ENCODE measurements at regions not wholly inside any gene's neighbourhood (a gene's known extent, or its start where the extent isn't known, plus 50 kb on each side); places are given as distances from the start of the nearest gene placed in this dataset.

DNA sequence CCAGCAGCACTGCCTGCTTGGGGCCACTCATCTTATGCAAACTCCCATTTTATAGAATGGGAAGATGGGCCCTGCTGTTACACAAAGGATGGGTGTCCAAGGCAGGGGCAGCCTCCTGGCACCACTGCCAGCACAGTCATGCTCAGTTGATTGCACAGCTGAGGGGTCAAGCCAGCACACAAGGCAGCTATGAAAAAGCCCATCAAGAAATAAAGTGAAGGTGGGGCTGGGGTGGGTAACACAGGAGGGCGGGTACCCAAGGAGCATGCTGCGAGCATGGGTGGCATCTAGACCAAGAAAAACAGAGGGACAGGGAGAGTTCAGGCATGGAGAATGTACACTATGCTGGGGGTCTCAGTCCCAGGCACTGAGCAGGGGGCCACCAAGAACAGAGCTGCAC, 74.7 kb upstream of the UNC5B start:
- no peaks in the 10 kb centered on the region for H3K9me2 ChIP-seq
- CTCF ChIA-PET = interaction anchor here (1.4 kb wide), 1 partner anchor 11 kb away, joined by 4 read pairs; no protein-coding TSS in a partner anchor
- POLR2A ChIA-PET = no interaction called here
- no peaks in the 10 kb centered on the region for H3K36me3 ChIP-seq (replicated peaks in 1 of 2; ENCODE audit: control insufficient read depth in 1 of 2, insufficient read depth in 2 of 2, low read length in 1 of 2)
- no peak for TF ChIP-seq RAD21 (IDR thresholded peaks at IDR 0.05; ENCODE audit: low read length)
- no peak for TF ChIP-seq NRF1 (IDR thresholded peaks at IDR 0.05; ENCODE audit: low read depth, low read length)
- no peak for TF ChIP-seq MAX (IDR thresholded peaks at IDR 0.05; ENCODE audit: low read depth)
- TF ChIP-seq, protein P1, sequence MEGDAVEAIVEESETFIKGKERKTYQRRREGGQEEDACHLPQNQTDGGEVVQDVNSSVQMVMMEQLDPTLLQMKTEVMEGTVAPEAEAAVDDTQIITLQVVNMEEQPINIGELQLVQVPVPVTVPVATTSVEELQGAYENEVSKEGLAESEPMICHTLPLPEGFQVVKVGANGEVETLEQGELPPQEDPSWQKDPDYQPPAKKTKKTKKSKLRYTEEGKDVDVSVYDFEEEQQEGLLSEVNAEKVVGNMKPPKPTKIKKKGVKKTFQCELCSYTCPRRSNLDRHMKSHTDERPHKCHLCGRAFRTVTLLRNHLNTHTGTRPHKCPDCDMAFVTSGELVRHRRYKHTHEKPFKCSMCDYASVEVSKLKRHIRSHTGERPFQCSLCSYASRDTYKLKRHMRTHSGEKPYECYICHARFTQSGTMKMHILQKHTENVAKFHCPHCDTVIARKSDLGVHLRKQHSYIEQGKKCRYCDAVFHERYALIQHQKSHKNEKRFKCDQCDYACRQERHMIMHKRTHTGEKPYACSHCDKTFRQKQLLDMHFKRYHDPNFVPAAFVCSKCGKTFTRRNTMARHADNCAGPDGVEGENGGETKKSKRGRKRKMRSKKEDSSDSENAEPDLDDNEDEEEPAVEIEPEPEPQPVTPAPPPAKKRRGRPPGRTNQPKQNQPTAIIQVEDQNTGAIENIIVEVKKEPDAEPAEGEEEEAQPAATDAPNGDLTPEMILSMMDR (IDR thresholded peaks at IDR 0.05) = no peak
- TF ChIP-seq TAF1 (IDR thresholded peaks at IDR 0.05; ENCODE audit: borderline replicate concordance, low read depth, low read length) = no peak
- no peak for TF ChIP-seq GATA2 (CRISPR knock-in tag; IDR thresholded peaks at IDR 0.05)
- no peak for TF ChIP-seq RFX5 (IDR thresholded peaks at IDR 0.05; ENCODE audit: low read length)
- no peak for TF ChIP-seq FOXM1 (IDR thresholded peaks at IDR 0.05; ENCODE audit: low read depth)
- TF ChIP-seq FOSL2 (IDR thresholded peaks at IDR 0.05; ENCODE audit: borderline replicate concordance, low read depth) = no peak
- TF ChIP-seq ELF1 (IDR thresholded peaks at IDR 0.05) = no peak
- no peak for TF ChIP-seq MEF2A (IDR thresholded peaks at IDR 0.05; ENCODE audit: borderline replicate concordance, low read depth)
- no peak for TF ChIP-seq IRF3 (IDR thresholded peaks at IDR 0.05; ENCODE audit: low read depth, low read length)
- no peak for TF ChIP-seq USF1 (IDR thresholded peaks at IDR 0.05; ENCODE audit: borderline replicate concordance, low read depth)
- no peak for TF ChIP-seq FOXJ3 (CRISPR knock-in tag; IDR thresholded peaks at IDR 0.05)
- TF ChIP-seq SMC3 (IDR thresholded peaks at IDR 0.05; ENCODE audit: low read depth, low read length) = no peak
- TF ChIP-seq REST (IDR thresholded peaks at IDR 0.05; ENCODE audit: low read depth, low read length) = no peak
- TF ChIP-seq CHD2 (IDR thresholded peaks at IDR 0.05; ENCODE audit: low read length, partially characterized antibody) = no peak
- WGBS (ENCODE audit: low lambda C conversion rate) = 80% methylated on average over 2 of the region's 2 CpGs
- H3K9me3 ChIP-seq = no peaks in the 10 kb centered on the region
- H3K4me2 ChIP-seq = no peak overlapping the region
- no peaks in the 10 kb centered on the region for H3K79me2 ChIP-seq (ENCODE audit: insufficient read depth)
- no peak overlapping the region for H3K4me3 ChIP-seq (ENCODE audit: low read depth in 2 of 2, low read length in 1 of 2)
- H3K27ac ChIP-seq (ENCODE audit: low read depth in 2 of 2, low read length in 1 of 2) = no peak overlapping the region
- no peak overlapping the region for H3K9ac ChIP-seq
- no peak for DNase-seq
- peaks cover 18% of the 10 kb centered on the region for H3K27me3 ChIP-seq (ENCODE audit: insufficient read depth)
- no peak overlapping the region for H2AFZ ChIP-seq (ENCODE audit: low read depth)
- H4K20me1 ChIP-seq (ENCODE audit: insufficient read depth) = no peaks in the 10 kb centered on the region
- peaks cover 0 to 13% of the 10 kb centered on the region in 2 experiments; a peak in 1 of 4 replicates for H3K4me1 ChIP-seq (ENCODE audit: control insufficient read depth in 1 of 2, insufficient read depth in 2 of 2, low read depth in 1 of 2, low read length in 1 of 2)
- no peaks in the 10 kb centered on the region for H3F3A ChIP-seq (replicated peaks; ENCODE audit: insufficient read depth)
